CD4-positive, alpha-beta T cell treated with Interleukin-6 for 4 hours (primary cell): ENCODE measurements at regions not wholly inside any gene's neighbourhood (a gene's known extent, or its start where the extent isn't known, plus 50 kb on each side); places are given as distances from the start of the nearest gene placed in this dataset.

Experiments
- DNase-seq: peaks from one replicate; pipeline ENCODE4 v3.0.0-alpha.2; 2020; ENCODE audit warnings: mixed read lengths

GRCh38 chr16:80033783-80034468, 433.4 kb upstream of the MAF start:
- DNase-seq: no peak

DNA sequence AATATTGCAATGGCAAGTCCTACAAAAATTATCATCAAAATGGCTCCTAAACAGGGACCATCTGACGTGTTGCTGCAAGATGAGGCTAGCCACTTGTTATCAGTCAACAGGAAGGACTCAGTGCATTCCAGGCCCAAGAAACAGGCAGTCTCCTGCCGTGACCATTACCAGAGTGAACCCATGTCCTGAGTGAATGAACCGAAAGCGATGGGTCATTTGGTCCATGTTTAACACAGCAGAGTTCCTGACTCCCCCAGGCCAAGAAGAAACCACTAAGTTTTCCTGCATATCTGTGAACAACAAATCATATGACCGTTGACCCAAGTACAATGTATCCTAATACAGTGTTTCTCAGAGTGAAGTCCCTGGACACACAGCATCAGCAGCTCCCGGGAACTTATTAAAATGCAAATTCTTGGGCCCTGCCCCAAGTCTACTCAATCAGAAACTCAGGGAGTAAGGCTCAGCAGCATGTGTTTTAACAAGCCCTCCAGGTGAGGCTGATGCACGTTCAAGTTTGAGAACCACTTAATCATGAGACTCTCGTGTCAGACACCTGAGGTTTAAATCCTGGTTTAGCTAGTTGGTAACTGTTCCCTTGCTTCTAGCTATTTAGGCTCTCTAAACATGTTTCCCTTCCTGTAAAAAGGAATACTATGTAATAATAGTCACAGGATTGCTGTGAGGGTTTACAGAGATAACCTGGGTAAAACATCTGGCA, 429.4 kb upstream of the MAF start:
- DNase-seq: no peak

DNA sequence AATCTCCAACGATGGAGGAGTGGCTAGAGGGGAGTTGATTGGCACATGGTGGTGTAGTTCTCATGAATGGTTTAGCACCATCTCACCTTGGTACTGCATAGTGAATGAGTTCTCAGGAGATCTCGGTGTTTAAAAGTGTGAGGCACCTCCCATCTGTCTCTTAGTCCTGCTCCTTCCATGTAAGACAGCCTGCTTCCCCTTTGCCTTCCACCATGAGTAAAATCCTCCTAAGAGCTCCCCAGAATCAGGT, 428.8 kb upstream of the MAF start:
- no peak for DNase-seq

GRCh38 chr16:80028581-80029380, 428.2 kb upstream of the MAF start:
- no peak for DNase-seq

- peak; percentile 62 for DNase-seq
Observed at GRCh38 chr16:80027007-80027965, 426.7 kb upstream of the MAF start.

GRCh38 chr16:80025236-80025635, 424.7 kb upstream of the MAF start:
- no peak for DNase-seq

GRCh38 chr16:80024443-80024842, 423.9 kb upstream of the MAF start:
- no peak for DNase-seq

DNA sequence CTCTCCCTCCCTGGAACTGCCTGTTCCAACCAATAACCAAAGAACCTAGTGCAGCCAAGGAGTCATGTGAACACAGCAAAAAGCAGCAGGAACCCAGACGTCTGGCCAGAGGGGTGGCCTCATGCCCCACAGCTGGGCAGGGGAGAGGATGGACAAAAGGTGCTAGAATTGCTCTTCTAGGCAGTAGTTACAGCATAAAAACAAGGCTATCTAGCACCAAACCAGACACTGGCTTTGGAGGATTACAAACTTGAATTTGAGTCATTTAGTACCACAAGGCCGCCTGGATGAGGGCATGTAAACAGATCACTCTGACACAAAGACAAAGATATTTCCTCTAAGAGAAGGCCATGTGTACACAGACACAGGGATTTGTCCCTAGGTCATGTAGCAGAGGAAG, 423.3 kb upstream of the MAF start:
- no peak for DNase-seq

DNA sequence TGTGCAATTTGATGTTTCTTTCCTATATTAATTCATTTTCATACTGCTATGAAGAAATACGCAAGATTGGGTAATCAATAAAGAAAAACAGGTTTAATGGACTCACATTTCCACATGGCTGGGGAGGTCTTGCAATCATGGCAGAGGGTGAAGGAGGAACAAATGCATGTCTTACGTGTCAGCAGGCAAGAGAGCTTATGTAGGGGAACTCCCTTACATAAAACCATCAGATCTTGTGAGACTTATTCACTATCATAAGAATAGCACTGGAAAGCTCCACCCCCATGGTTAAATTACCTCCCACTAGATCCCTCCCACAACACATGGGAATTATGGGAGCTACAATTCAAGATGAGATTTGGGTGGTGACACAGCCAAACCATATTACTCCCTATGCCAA, 418.9 kb upstream of the MAF start:
- no peak for DNase-seq

- no peak for DNase-seq
Observed at GRCh38 chr16:80018466-80018865, 417.9 kb upstream of the MAF start.

- DNase-seq: no peak
Observed at GRCh38 chr16:80016731-80017326, 416.3 kb upstream of the MAF start.

DNA sequence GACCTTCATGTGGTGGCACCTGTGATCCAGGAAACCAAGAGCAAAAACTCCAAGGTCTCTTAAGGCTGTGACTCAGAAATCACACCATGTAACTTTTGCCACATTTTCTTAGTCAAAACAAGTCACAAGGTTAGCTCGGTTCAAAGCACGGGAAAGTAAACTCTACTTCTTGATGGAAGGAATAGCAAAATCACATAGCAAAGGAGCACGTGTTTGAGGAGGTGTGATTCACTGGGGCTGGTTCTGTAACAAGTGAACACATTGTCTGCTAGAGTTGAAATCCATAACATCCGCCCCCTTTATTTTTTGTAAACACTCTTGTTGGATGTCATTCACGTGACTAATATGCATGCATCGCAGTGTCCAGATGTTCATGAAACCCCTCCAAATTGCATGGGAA, 415.0 kb upstream of the MAF start:
- DNase-seq: no peak

DNA sequence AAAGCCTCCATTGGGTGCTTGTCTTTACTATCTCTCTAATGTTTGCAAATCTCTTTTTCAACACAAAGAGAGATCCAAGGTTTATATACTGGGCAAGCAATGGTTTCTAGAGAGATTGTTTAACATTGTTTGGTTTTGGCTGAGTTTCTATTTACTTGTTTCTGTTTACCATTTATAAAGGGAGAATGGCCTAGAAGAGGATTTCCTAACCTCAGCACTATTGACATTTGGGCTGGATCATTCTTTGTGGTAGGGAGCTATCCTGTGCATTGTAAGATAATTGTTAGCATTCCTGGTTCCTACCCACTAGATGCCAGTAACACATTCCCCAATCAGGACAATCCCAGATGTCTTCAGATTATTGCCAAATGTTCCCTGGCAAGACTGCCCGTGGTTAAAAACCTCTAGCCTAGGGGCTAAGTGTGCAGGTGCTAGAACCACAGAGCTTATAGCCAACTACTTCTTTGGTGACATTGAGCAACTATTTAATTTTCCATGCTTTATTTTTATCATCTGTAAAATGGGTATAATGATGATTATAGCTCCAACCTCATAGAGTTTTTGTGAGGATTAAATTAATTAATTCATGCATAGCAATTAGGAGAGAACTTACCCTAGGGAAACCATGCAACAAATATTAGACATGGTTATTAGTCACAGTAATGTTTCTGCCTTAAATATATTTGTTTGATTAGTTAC, 413.9 kb upstream of the MAF start:
- no peak for DNase-seq

DNA sequence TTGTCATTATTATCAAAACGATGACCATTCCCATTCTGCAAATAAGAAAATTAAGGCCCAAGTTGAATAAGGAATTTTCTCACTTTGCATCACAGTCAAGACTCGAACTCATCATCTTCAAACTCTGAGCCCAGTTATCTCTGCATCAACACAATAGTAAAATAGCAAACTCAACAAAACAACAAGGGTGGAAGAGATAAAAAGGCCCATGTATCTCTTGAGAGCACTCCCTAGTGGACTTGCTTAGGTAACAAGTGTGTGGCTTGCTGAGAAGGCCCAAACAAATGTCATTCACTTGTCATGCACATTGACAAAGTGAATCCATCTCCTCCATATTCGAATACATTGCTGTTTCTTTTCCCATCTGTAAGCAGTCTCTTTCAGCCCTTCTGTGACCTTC, 412.0 kb upstream of the MAF start:
- DNase-seq: no peak

- DNase-seq: no peak
Observed at GRCh38 chr16:80009971-80010659, 409.6 kb upstream of the MAF start.

GRCh38 chr16:80008857-80009256, 408.3 kb upstream of the MAF start:
- DNase-seq: no peak

GRCh38 chr16:80007231-80007630, 406.7 kb upstream of the MAF start:
- DNase-seq: no peak

GRCh38 chr16:80006241-80007215, 406.0 kb upstream of the MAF start:
- DNase-seq: no peak

DNA sequence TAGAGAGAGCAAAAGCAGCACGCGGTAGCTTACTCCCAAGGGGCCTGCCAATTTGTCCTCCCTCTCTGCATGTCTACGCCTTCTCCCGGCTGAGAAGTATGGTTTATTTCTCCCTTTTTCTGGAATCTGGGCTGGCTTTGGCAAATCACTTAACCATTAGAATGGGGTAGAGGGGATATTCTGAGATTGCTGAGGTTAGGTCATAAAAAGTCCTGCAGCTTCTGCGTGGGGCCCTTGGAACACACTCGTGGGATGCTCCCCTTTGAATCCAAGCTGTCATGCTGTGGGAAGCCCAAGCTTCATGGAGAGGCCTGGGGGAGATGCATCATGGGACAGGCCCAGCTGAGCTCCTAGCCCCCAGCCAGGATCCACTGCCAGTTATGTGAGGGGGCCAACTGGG, 403.6 kb upstream of the MAF start:
- no peak for DNase-seq

GRCh38 chr16:80002261-80002660, 401.7 kb upstream of the MAF start:
- DNase-seq: no peak
